ENCODE measurements at regions not wholly inside any gene's neighbourhood (a gene's known extent, or its start where the extent isn't known, plus 50 kb on each side); places are given as distances from the start of the nearest gene placed in this dataset.

- Histone ChIP-seq H3K79me2 (ENCODE audit: low read length) (no peaks in the 10 kb centered on the region), H4K20me1 (ENCODE audit: low read length) (no peaks in the 10 kb centered on the region), H3K4me1 (ENCODE audit: insufficient read depth, low read length) (no peaks in the 10 kb centered on the region), H3K9me3 (ENCODE audit: low read length) (no peaks in the 10 kb centered on the region), H3K9ac (ENCODE audit: low read length) (no peak overlapping the region), H2AFZ (ENCODE audit: low read length) (no peak overlapping the region), H3K36me3 (ENCODE audit: low read depth, low read length) (no peaks in the 10 kb centered on the region), H3F3A (ENCODE audit: low read length, unreplicated experiment) (no peaks in the 10 kb centered on the region), H3K27ac (ENCODE audit: low read length) (no peak overlapping the region), H3K4me3 (ENCODE audit: low read length) (no peak overlapping the region), H3K27me3 (ENCODE audit: low read length) (0 out of 2 replicates have a peak, but pooled peaks cover 6% of the 10 kb centered on the region), H3K4me2 (ENCODE audit: low read length) (no peak overlapping the region), H3K9me2 (replicated peaks; ENCODE audit: low read length) (no peaks in the 10 kb centered on the region)
- ChIA-PET CTCF (no interaction called here), POLR2A (ENCODE audit: unreplicated experiment) (no interaction called here)
- intact Hi-C loops (cut with micrococcal nuclease) = no loop called here
- no peak for TF ChIP-seq EZH2phosphoT487 (IDR thresholded peaks at IDR 0.05; ENCODE audit: borderline replicate concordance, low read length)
- TF ChIP-seq EZH2 (IDR thresholded peaks at IDR 0.05; ENCODE audit: low read length, unreplicated experiment) = no peak
- no peak for TF ChIP-seq CTCF (conservative IDR thresholded peaks at IDR 0.05; ENCODE audit: low read depth, low read length)
- ATAC-seq (no peak), DNase-seq (no peak)
- no TSS peak for BruUV-seq (replicated peaks)
Measured at GRCh38 chr9:99633265-99633664, 188.4 kb upstream of the NR4A3 start.

- POLR2A ChIA-PET (ENCODE audit: unreplicated experiment) = no interaction called here
- ATAC-seq = no peak
Measured at GRCh38 chr9:99634186-99634585, 187.5 kb upstream of the NR4A3 start.

GRCh38 chr9:99635032-99635431 is 186.7 kb upstream of the NR4A3 start:
- TF ChIP-seq CTCF (conservative IDR thresholded peaks at IDR 0.05; ENCODE audit: low read depth, low read length) (no peak), EZH2phosphoT487 (IDR thresholded peaks at IDR 0.05; ENCODE audit: borderline replicate concordance, low read length) (no peak), EZH2 (IDR thresholded peaks at IDR 0.05; ENCODE audit: low read length, unreplicated experiment) (no peak)
- no peak overlapping the region for H3K9ac ChIP-seq (ENCODE audit: low read length)
- no peaks in the 10 kb centered on the region for H3F3A ChIP-seq (ENCODE audit: low read length, unreplicated experiment)
- ChIA-PET CTCF (no interaction called here), POLR2A (ENCODE audit: unreplicated experiment) (no interaction called here)
- intact Hi-C loops (cut with micrococcal nuclease) = no loop called here
- H3K36me3 ChIP-seq (ENCODE audit: low read depth, low read length) = no peaks in the 10 kb centered on the region
- no peak overlapping the region for H2AFZ ChIP-seq (ENCODE audit: low read length)
- no peak overlapping the region for H3K4me2 ChIP-seq (ENCODE audit: low read length)
- no peaks in the 10 kb centered on the region for H4K20me1 ChIP-seq (ENCODE audit: low read length)
- no peaks in the 10 kb centered on the region for H3K27me3 ChIP-seq (ENCODE audit: low read length)
- no peak for DNase-seq
- H3K4me3 ChIP-seq (ENCODE audit: low read length) = no peak overlapping the region
- H3K9me3 ChIP-seq (ENCODE audit: low read length) = no peaks in the 10 kb centered on the region
- no peak for ATAC-seq
- no peaks in the 10 kb centered on the region for H3K79me2 ChIP-seq (ENCODE audit: low read length)
- H3K27ac ChIP-seq (ENCODE audit: low read length) = no peak overlapping the region
- H3K9me2 ChIP-seq (replicated peaks; ENCODE audit: low read length) = no peaks in the 10 kb centered on the region
- no TSS peak for BruUV-seq (replicated peaks)
- no peaks in the 10 kb centered on the region for H3K4me1 ChIP-seq (ENCODE audit: insufficient read depth, low read length)

More at GRCh38 chr9:99634186-99634585, 187.5 kb upstream of the NR4A3 start:
- TF ChIP-seq CTCF (conservative IDR thresholded peaks at IDR 0.05; ENCODE audit: low read depth, low read length) (no peak), EZH2phosphoT487 (IDR thresholded peaks at IDR 0.05; ENCODE audit: borderline replicate concordance, low read length) (no peak), EZH2 (IDR thresholded peaks at IDR 0.05; ENCODE audit: low read length, unreplicated experiment) (no peak)
- no peak overlapping the region for H3K9ac ChIP-seq (ENCODE audit: low read length)
- no peaks in the 10 kb centered on the region for H3K79me2 ChIP-seq (ENCODE audit: low read length)
- no peaks in the 10 kb centered on the region for H3K4me1 ChIP-seq (ENCODE audit: insufficient read depth, low read length)
- H4K20me1 ChIP-seq (ENCODE audit: low read length) = no peaks in the 10 kb centered on the region
- 0 out of 2 replicates have a peak, but pooled peaks cover 6% of the 10 kb centered on the region for H3K27me3 ChIP-seq (ENCODE audit: low read length)
- BruUV-seq (replicated peaks) = no TSS peak
- no peak overlapping the region for H3K27ac ChIP-seq (ENCODE audit: low read length)
- no peaks in the 10 kb centered on the region for H3K9me2 ChIP-seq (replicated peaks; ENCODE audit: low read length)
- DNase-seq = no peak
- no peaks in the 10 kb centered on the region for H3F3A ChIP-seq (ENCODE audit: low read length, unreplicated experiment)
- intact Hi-C loops (cut with micrococcal nuclease) = no loop called here
- H3K36me3 ChIP-seq (ENCODE audit: low read depth, low read length) = no peaks in the 10 kb centered on the region
- no peak overlapping the region for H3K4me2 ChIP-seq (ENCODE audit: low read length)
- no peak overlapping the region for H2AFZ ChIP-seq (ENCODE audit: low read length)
- no peak overlapping the region for H3K4me3 ChIP-seq (ENCODE audit: low read length)
- H3K9me3 ChIP-seq (ENCODE audit: low read length) = no peaks in the 10 kb centered on the region
- CTCF ChIA-PET = no interaction called here

Data from PC-3 (cell line).